Effector memory CD8-positive, alpha-beta T cell (primary cell): ENCODE measurements at regions not wholly inside any gene's neighbourhood (a gene's known extent, or its start where the extent isn't known, plus 50 kb on each side); places are given as distances from the start of the nearest gene placed in this dataset.

ENCODE experiments used
- ATAC-seq: fragments of 150-1000 bp; cut with Tn5 transposase; replicated peaks from 2 replicates; pipeline ENCODE4 v1.10.0; 2021; ENCODE audit warnings: mild to moderate bottlenecking, moderate library complexity
- DNase-seq, 3 experiments: peaks; one replicate each; pipeline ENCODE4 v3.0.0; 2021
- H3K27ac Mint-ChIP-seq, 2 donors: one replicate each; pipeline ENCODE4 v1.8.0; 2022; ENCODE audit warnings: mild to moderate bottlenecking in 2 of 2, mixed read lengths in 2 of 2, moderate library complexity in 2 of 2
- H3K27me3 Mint-ChIP-seq, 2 donors: one replicate each; pipeline ENCODE4 v1.8.0; 2022; ENCODE audit warnings: mixed read lengths in 2 of 2
- H3K36me3 Mint-ChIP-seq: one replicate; pipeline ENCODE4 v1.8.0; 2022; ENCODE audit warnings: mild to moderate bottlenecking, moderate library complexity, mixed read lengths; ENCODE audit not compliant: insufficient read depth
- H3K4me1 Mint-ChIP-seq, 2 donors: one replicate each; pipeline ENCODE4 v1.8.0; 2022; ENCODE audit warnings: low read depth in 2 of 2, mixed read lengths in 2 of 2
- H3K4me3 Mint-ChIP-seq, 2 donors: one replicate each; pipeline ENCODE4 v1.8.0; 2022; ENCODE audit warnings: mild to moderate bottlenecking in 2 of 2, mixed read lengths in 2 of 2, moderate library complexity in 2 of 2
- H3K9me3 Mint-ChIP-seq, 2 donors: one replicate each; pipeline ENCODE4 v1.8.0; 2022; ENCODE audit warnings: mixed read lengths in 2 of 2

DNA sequence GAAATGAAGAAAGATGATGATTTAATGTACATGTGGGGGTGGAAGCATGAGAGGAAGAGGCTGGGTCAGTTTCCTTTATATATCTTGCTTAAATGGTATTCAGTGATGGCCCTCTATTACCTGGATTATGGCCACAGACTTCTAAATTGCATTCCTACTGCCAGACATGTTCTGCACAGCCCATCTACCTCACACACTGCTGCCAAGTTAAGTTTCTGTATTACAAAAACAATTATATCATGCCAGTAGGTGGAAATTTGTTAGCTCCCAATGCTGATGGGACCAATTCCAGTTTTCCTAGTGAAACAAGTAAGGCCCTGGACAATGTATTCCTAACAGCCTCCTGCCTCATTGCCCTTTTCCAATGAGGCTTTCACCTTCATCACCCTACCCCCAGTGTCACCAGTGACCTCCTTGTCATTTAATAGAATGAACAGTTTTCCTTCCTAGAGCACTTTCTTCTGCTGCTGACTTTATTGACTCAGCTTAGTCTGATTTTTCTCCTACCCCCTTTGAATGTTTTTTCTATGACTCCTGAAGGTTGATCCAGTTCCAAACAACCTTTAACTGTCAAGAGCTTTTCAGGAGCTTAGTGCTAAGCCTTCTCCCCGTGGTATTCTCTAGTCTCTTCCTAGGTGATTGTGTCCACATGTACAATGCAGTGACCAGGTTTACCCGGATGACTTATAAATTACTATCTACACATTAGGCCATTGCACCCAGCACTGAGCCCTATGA, 316.6 kb upstream of the ANKRD30A start:
- no peak for DNase-seq
- Mint-ChIP-seq H3K4me3 (no peak overlapping the region), H3K36me3 (no peaks in the 10 kb centered on the region), H3K27me3 (no peaks in the 10 kb centered on the region), H3K27ac (no peak overlapping the region), H3K4me1 (no peaks in the 10 kb centered on the region), H3K9me3 (peaks cover 4 to 19% of the 10 kb centered on the region in 2 donors)
- no peak for ATAC-seq

DNA sequence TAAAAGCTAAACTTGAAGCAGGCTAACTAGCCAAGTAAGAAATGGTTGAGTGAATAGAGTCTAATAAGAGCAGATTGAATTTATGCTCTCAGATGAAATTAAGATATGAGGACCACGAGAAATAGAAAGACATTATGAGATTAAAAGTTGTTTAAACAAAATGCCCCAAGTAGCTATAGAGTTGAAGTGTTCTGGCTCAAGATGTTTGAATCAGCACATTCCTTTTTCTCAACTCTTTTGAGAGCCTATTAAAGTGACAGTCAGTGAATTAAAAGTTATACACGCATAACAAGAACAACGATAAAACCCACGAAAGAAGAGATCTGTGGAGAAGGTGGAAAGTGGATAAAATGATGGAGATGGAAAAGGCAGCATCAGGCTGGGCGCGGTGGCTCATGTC, 322.2 kb upstream of the ANKRD30A start:
- no peak for ATAC-seq
- Mint-ChIP-seq H3K36me3 (no peaks in the 10 kb centered on the region), H3K4me1 (no peaks in the 10 kb centered on the region), H3K4me3 (no peak overlapping the region), H3K9me3 (peaks cover 0 to 3% of the 10 kb centered on the region in 2 donors), H3K27me3 (no peaks in the 10 kb centered on the region), H3K27ac (no peak overlapping the region)
- DNase-seq: no peak

DNA sequence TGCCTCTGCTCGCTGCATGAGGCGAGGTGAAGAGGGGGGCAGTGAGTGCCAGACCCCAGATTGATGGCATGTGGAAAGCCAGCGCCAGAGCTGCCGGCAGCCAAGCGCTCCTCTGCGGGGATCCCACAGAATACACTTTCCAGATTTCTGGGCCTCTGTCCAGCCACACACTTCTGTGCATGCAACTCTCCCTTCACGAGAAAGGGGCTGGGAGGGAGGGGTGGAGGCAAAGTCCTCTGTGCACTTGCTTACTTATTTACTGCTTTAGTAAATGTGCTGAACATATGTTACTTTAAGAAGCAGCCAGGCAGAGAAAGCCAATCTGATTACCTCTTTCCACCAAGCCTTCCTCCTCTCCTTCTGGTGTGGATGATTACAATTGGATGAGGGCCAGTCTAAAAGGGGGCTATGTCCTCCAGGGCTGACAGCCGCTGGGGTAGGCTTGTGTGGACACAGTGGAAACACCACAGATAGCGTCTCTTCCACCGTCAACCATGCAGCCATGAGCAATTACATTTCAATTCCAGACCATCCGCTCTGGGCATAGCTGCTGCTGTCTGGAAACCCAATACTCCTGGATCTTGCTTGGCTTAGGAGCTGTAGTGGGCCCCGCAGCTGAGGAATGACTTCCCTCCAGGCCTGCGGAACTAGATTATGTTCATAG, 322.8 kb upstream of the ANKRD30A start:
- no peak for DNase-seq
- Mint-ChIP-seq H3K27ac (no peak overlapping the region), H3K4me3 (no peak overlapping the region), H3K36me3 (no peaks in the 10 kb centered on the region), H3K4me1 (no peaks in the 10 kb centered on the region), H3K9me3 (peaks cover 0 to 3% of the 10 kb centered on the region in 2 donors), H3K27me3 (no peaks in the 10 kb centered on the region)
- ATAC-seq: no peak

DNA sequence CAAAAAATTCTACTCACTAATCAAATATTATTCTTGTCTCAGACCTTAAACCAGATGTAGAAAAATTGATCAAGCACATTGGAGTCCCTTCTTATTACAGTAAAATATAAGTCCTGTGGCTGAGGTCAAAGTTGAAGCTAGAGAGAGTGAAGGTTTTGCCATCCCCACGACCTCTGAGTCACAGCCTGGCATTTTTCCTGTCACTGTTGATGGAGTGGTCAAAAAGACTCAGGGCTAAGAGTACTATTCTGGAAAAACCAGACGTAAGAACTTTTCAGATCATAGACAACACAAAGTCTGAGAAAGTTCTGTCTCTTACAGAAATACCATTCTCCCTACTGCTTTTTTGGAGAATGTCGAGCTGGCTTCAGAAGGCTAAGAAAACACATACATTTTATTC, 323.7 kb upstream of the ANKRD30A start:
- peaks cover 0 to 3% of the 10 kb centered on the region in 2 donors for H3K9me3 Mint-ChIP-seq
- no peaks in the 10 kb centered on the region for H3K36me3 Mint-ChIP-seq
- H3K4me3 Mint-ChIP-seq: no peak overlapping the region
- H3K27ac Mint-ChIP-seq: no peak overlapping the region
- no peaks in the 10 kb centered on the region for H3K4me1 Mint-ChIP-seq
- no peaks in the 10 kb centered on the region for H3K27me3 Mint-ChIP-seq
- ATAC-seq (no peak), DNase-seq (no peak)

DNA sequence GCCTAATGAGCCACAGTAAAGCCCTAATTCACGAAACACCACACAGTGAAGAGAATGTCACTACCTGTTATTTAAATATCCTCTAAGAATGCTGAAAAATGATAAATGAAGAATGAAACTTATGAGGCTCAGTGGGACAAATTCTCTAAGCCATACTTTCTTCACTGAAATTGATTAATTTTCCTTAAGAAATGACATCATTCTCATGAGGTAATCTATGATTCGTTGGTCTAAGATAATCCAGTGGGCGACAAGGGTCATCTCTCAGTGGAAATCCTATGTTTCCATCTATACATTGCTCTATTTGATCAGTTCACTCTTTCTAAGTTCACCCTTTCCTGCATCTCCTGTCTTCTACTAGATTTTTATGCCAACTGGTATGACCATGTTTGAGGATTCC, 330.4 kb upstream of the ANKRD30A start:
- no peak for DNase-seq
- Mint-ChIP-seq H3K27ac (no peak overlapping the region), H3K4me3 (no peak overlapping the region), H3K27me3 (no peaks in the 10 kb centered on the region), H3K4me1 (no peaks in the 10 kb centered on the region), H3K9me3 (peaks cover 0 to 2% of the 10 kb centered on the region in 2 donors), H3K36me3 (no peaks in the 10 kb centered on the region)
- no peak for ATAC-seq

DNA sequence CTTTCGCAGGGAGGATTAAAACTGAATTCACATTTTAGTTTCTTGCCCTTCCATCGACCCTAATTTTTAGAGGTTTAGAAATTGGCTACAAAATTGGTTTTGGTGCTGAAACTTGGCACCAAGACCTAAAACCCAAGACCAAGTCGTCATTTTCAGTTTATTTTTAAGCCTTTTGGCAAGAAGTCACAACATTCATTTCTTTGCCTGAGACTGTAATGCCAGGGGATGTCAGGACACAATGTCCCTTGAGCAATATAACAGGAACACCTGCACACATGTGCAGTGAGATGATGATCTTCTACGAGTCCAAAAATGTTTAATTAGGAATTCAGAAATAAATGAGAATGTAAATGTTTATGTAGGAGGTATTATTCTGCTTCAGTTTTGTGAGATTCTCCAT, 335.4 kb upstream of the ANKRD30A start:
- no peaks in the 10 kb centered on the region for H3K27me3 Mint-ChIP-seq
- no peaks in the 10 kb centered on the region for H3K36me3 Mint-ChIP-seq
- no peak for DNase-seq
- ATAC-seq: no peak
- H3K27ac Mint-ChIP-seq: no peak overlapping the region
- peaks cover 0 to 2% of the 10 kb centered on the region in 2 donors for H3K9me3 Mint-ChIP-seq
- H3K4me1 Mint-ChIP-seq: no peaks in the 10 kb centered on the region
- no peak overlapping the region for H3K4me3 Mint-ChIP-seq

DNA sequence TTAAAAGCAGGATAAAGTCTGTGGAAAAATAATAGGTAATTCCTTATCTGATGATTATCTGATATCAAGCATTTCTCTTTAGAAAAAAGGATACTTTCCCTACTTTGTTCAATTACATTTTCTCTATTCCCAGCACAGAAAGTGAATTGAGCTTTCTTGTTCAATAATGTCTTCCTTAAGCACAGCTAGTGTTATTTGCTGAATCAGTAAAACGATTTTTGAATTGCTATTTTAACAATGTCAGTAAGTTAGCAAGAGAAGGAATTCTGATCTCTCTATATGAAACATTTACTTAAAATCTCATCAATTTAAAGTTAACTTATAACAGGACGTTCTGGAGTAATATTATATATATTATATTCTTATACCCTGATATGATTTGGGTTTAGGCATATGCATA, 337.2 kb upstream of the ANKRD30A start:
- H3K36me3 Mint-ChIP-seq: no peaks in the 10 kb centered on the region
- H3K4me1 Mint-ChIP-seq: no peaks in the 10 kb centered on the region
- no peak overlapping the region for H3K27ac Mint-ChIP-seq
- no peaks in the 10 kb centered on the region for H3K27me3 Mint-ChIP-seq
- no peak overlapping the region for H3K4me3 Mint-ChIP-seq
- DNase-seq: no peak
- H3K9me3 Mint-ChIP-seq: no peaks in the 10 kb centered on the region
- no peak for ATAC-seq

DNA sequence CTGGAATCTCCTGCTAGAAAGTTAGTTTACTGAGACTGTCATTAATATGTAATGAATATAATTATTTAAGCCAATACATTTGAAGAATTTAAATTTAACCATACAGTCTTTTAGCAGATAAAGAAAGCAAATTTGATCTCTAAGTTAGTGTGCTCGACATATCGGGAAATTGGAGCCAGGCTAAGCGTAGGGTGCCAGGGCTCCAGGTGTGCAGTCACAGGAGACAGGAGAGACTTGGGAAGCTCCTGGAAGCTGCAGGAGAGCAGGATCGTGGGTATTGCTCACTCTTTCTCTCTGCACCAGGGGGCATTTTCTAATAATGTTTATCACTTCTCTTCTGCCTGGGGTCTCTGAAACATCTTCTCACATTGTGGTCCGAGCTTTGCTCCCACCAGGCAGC, 342.0 kb upstream of the ANKRD30A start:
- Mint-ChIP-seq H3K36me3 (no peaks in the 10 kb centered on the region), H3K4me3 (no peak overlapping the region), H3K9me3 (no peaks in the 10 kb centered on the region), H3K27ac (no peak overlapping the region), H3K4me1 (no peaks in the 10 kb centered on the region), H3K27me3 (no peaks in the 10 kb centered on the region)
- ATAC-seq (no peak), DNase-seq (no peak)

DNA sequence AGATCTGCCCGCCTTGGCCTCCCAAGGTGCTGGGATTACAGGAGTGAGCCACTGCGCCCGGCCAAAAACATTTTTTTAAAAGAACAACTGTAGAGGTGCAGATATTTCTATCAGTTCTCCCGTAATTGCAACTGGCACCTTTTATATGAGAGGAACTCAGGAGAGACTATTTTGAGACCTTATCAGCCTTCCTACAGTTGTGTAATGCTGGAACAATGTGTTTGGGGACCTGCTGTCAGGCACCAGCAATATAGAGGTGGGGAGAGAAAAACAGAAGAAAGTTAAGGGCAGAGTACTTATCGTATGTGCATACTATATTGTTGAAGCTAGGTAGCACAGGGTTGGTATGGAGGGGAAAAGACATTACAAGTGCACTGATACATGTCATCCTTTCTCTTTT, 343.8 kb upstream of the ANKRD30A start:
- ATAC-seq: no peak

DNA sequence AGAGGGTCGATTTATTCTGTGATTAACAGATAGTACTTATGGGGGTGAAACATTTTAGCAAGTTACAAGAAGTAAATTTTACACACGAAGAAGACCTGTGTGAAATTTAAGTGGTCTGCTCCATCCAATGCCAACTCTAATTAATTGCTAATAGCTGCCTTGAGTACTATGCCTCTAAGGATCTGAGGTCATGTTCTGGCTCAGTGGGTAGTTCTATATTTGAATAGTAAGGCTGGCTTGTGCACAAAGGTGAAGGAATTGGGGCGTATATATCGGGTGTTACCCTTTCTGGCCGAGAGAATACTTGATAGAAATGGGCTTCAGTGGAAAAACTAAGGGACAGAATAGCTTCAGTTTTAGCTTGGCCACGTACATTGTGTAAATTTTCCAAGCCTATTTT, 345.2 kb upstream of the ANKRD30A start:
- Mint-ChIP-seq H3K36me3 (no peaks in the 10 kb centered on the region), H3K27ac (no peak overlapping the region), H3K9me3 (peaks cover 10 to 11% of the 10 kb centered on the region in 2 donors), H3K4me1 (no peaks in the 10 kb centered on the region), H3K27me3 (no peaks in the 10 kb centered on the region), H3K4me3 (no peak overlapping the region)
- DNase-seq (no peak), ATAC-seq (no peak)

More for the DNA sequence above, 343.8 kb upstream of the ANKRD30A start:
- no peaks in the 10 kb centered on the region for H3K36me3 Mint-ChIP-seq
- no peaks in the 10 kb centered on the region for H3K4me1 Mint-ChIP-seq
- H3K27me3 Mint-ChIP-seq: no peaks in the 10 kb centered on the region
- DNase-seq: no peak
- H3K9me3 Mint-ChIP-seq: peaks cover 9 to 11% of the 10 kb centered on the region in 2 donors
- H3K27ac Mint-ChIP-seq: no peak overlapping the region
- H3K4me3 Mint-ChIP-seq: no peak overlapping the region

DNA sequence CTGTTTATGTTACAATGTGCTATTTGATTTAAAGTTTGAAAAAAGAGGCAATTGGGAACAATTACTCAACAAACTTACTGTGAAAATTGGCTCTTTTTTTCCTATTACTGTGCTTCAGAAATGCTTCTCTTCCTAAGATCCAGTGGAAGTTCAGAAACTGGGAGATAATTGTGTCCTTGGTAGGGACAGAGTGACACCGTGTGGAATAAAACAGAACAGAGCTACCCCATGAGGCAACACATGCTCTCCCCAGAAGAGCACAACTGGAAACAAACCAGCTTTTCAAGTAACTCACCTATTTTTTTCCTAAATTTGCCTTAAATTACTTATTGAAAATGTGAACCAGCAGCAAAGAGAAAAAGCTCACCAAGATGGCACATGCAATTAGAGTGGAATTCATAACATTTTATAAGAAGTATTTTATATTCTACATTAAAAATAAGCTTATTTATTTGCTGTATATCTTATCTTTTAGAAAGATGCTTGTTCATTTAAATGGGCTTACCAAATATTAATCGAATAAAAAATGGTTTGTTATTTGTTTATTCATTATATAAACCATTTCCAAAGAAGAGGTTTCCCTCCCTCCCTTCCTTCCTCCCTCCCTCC, 346.1 kb upstream of the ANKRD30A start:
- Mint-ChIP-seq H3K4me1 (no peaks in the 10 kb centered on the region), H3K27ac (no peak overlapping the region), H3K4me3 (no peak overlapping the region), H3K27me3 (no peaks in the 10 kb centered on the region), H3K9me3 (peaks cover 10 to 11% of the 10 kb centered on the region in 2 donors), H3K36me3 (no peaks in the 10 kb centered on the region)
- no peak for ATAC-seq
- no peak for DNase-seq

DNA sequence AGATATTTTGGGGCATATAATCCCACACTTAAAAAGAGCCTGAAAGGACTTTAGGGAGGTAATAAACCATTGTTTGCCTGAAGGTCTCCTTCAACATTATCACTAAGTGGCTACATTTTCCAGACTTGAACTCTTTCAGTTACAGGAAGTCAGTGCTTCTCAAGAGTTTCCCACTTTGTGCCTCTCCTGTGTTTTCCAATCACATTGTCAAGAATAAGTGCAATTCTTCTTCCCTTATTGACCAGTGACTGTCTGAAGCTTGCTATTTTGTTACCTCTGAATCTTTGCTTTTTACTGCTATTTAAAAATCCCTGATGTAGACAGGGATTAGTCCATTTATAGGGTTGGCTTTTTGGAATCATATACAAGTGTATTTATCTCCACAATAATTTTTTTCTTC, 346.7 kb upstream of the ANKRD30A start:
- no peaks in the 10 kb centered on the region for H3K4me1 Mint-ChIP-seq
- H3K9me3 Mint-ChIP-seq: peaks cover 10 to 11% of the 10 kb centered on the region in 2 donors
- no peak overlapping the region for H3K4me3 Mint-ChIP-seq
- H3K27me3 Mint-ChIP-seq: no peaks in the 10 kb centered on the region
- H3K36me3 Mint-ChIP-seq: no peaks in the 10 kb centered on the region
- DNase-seq: no peak
- H3K27ac Mint-ChIP-seq: no peak overlapping the region
- no peak for ATAC-seq

DNA sequence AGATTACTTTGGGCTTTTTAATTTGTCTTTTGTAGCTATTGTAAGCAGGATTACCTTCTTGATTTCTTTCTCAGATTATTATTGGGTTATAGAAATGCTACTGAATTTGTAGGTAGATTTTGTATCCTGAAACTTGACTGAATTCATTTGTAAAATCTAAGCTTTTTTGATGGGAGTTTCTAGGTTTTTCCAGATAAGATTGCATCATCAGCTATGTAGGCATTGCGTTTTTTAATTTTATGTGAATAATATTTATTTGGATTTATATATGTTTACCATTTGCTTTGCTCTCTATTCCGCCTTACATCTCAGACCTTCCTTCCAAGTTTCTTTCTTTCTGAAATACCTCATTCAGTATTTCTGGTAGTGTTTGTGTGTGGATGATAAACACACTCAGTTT, 351.7 kb upstream of the ANKRD30A start:
- DNase-seq (no peak), ATAC-seq (no peak)
- Mint-ChIP-seq H3K27ac (no peak overlapping the region), H3K4me3 (no peak overlapping the region), H3K9me3 (peaks cover 11 to 13% of the 10 kb centered on the region in 2 donors), H3K27me3 (no peaks in the 10 kb centered on the region), H3K36me3 (no peaks in the 10 kb centered on the region), H3K4me1 (no peaks in the 10 kb centered on the region)

DNA sequence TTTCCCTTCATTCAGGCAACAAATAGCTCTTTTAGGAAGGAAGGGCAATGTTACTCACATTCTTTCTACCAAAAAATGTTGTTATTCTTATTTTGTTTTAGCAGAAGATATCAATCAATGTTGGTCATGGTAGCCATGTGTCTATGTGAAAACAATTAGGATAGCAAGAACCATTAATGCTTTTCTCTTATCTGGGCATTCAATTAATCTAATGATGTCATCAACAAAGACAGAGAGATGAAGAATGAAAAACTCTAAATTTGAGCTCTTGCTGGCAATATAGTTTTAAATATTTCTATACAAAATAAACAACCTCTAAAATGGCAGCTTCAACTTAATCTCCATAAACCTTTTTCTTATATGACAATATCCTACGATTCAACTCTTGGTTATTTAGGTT, 353.7 kb upstream of the ANKRD30A start:
- H3K9me3 Mint-ChIP-seq: peaks cover 0 to 5% of the 10 kb centered on the region in 2 donors
- ATAC-seq: no peak
- no peak overlapping the region for H3K4me3 Mint-ChIP-seq
- DNase-seq: no peak
- no peak overlapping the region for H3K27ac Mint-ChIP-seq
- no peaks in the 10 kb centered on the region for H3K4me1 Mint-ChIP-seq
- H3K36me3 Mint-ChIP-seq: peaks cover 2% of the 10 kb centered on the region
- H3K27me3 Mint-ChIP-seq: no peaks in the 10 kb centered on the region
